PFSK-1 (cell line): ENCODE measurements at regions not wholly inside any gene's neighbourhood (a gene's known extent, or its start where the extent isn't known, plus 50 kb on each side); places are given as distances from the start of the nearest gene placed in this dataset.

Source experiments
- FOXP2 ChIP-seq: optimal IDR thresholded peaks from 2 replicates; pipeline ENCODE3; 2011; ENCODE audit warnings: borderline replicate concordance, control low read depth, inconsistent platforms; ENCODE audit not compliant: insufficient read depth; ENCODE audit errors: extremely low read length, extremely low read depth
- POLR2AphosphoS5 ChIP-seq: IDR thresholded peaks from 2 replicates; pipeline ENCODE4 v1.6.1; 2012; ENCODE audit warnings: low read depth, mild to moderate bottlenecking, control low read depth, low read length, moderate library complexity
- REST ChIP-seq, 2 experiments: IDR thresholded peaks; 2 replicates each; pipeline versions ENCODE4 v1.6.1 to v1.8.0; 2011 to 2012; ENCODE audit warnings: low read depth in 2 of 2, low read length in 2 of 2, control low read depth in 1 of 2, inconsistent platforms in 1 of 2, mild to moderate bottlenecking in 1 of 2, moderate library complexity in 1 of 2; ENCODE audit not compliant: insufficient read depth in 1 of 2
- SIN3A ChIP-seq: IDR thresholded peaks from 2 replicates; pipeline ENCODE4 v1.6.1; 2012; ENCODE audit warnings: mild to moderate bottlenecking, low read length, moderate library complexity, borderline replicate concordance; ENCODE audit not compliant: insufficient read depth
- TAF1 ChIP-seq: IDR thresholded peaks from 2 replicates; pipeline ENCODE4 v1.6.1; 2012; ENCODE audit warnings: low read length, control low read depth, borderline replicate concordance; ENCODE audit not compliant: insufficient read depth

GRCh38 chr13:78192716-78193115 is 274.1 kb upstream of the EDNRB start:
- TF ChIP-seq REST (IDR thresholded peaks at IDR 0.05; ENCODE audit: insufficient read depth in 1 of 2, low read depth in 2 of 2, low read length in 2 of 2), result no peak
- TF ChIP-seq POLR2AphosphoS5, result no peak
- no peak for TF ChIP-seq FOXP2
- no peak for TF ChIP-seq TAF1
- no peak for TF ChIP-seq SIN3A
